ENCODE measurements at regions not wholly inside any gene's neighbourhood (a gene's known extent, or its start where the extent isn't known, plus 50 kb on each side); places are given as distances from the start of the nearest gene placed in this dataset.
A peak's percentile ranks its signal among the peaks of the same experiment; 100 is the strongest.

DNA sequence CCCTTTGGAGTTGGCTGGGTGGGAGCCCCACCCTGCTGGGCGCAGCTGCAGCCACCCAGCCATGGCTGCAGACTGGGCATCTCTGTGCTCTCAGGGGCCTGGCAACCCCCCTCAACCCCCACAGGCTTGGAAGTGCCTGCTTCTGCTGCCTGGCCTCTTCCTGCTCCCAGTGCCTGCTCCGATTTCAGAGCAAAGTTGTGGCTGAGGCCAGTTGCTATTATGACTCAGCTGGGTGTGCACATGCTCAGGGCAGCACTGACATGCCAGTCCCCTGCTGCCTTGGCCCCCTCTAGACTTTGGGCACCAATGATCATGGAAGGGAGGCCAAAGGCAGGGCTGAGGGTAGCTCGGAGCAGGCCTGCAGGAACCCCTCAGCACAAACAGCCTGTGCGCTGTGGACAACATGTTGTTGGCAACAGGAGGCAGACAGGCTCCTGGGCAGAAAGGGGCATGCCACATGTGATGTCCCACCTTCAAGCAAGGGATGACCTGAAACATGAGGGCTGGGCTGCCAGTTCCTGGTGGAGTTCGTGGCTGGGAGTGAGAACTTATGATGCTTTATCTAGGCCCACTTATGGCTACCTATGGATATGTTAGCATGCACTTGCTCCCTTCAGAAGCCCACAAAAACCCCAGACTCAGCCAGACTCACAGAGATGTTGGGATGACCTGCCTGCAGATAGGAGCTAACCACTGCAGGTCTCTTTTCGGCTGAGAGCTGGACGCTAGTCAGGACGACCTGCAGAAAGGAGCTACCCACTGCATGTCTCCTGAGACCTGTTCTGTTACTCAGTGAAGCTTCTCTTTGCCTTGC, 96.4 kb upstream of the AMOTL1 start:
- no peak for DNase-seq

DNA sequence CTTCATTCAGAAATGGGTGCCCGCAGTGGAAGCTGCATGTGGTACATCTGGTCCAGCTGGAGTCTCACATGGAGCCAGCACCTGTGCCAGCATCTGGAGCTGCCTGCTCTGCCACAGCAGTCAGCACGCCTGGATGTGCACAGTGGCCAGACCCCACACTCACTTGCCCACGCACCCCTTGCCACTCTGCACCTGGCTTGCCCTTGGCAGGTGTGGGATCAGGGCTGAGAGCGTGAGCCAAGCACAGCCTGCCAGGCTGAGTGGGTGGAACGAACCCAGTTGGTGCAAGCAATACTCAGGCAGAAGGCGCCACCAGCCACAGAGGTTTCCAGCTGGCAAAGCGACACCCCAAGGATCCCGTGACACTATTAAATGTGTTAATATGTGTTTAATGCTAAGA, 95.5 kb upstream of the AMOTL1 start:
- DNase-seq, result no peak

DNA sequence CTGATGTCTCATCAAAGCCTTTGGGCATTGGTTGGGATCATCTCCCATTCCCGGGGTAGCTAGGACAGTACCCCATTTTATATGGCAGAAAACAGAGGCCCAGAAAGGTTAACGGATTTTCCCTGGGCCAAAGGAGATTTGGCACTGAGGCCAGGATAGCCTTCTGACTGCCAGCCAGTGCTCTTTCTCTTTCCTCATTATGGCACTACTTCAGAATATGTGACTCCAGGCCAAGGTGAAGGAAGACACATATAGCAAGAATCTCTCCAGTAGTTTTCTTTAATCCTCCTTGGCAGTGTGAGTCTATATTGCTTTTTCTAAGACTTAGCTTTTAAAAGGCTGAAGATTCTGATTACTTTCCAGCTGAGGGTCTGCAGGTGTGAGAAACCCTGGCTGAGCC, 94.8 kb upstream of the AMOTL1 start:
- no peak for DNase-seq

DNA sequence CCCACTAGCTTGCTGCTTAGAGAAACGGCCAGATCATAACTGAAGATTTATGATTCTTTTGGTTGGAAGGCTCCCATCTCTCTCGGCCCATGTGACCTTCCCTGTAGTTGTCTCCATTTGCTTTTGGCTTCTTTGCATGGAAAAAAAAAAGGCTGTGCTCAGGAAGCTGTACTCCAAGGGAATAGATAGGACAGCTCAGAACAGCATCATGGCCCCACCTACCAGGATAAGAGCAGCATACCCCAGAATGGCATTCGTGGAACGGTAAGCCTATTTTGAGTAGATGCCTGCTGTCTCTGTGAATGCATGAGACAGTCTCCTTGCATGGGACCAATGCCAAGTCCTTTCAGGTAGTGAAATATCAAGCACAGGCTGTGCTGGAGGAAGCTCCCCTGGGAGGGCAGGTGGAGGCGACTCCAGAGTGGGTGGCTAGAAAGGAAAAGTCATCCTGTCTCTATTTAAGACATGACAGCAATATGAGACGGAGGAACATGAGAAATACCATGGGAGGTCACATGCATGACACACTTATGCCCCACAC, 94.1 kb upstream of the AMOTL1 start:
- DNase-seq, result peak; percentile 85

DNA sequence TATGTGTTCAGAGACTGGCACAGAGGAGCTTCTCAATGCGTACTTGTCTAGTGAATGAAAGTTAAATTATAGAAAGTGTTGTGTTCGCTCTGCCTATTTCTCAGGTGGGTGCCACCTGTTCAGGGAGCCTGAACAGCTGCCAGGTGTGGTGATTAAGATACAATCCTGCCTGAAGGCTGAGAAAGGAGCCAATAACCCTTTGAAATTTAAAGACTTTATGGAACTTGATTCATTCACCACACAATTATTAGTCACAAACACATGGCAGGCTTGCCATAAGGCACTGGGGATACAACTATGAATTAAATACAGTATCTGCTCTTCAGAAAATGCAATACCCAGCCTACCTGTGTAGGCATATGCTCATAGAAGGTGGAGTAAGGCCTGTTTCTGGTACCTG, 92.9 kb upstream of the AMOTL1 start:
- DNase-seq, result peak; percentile 68

DNA sequence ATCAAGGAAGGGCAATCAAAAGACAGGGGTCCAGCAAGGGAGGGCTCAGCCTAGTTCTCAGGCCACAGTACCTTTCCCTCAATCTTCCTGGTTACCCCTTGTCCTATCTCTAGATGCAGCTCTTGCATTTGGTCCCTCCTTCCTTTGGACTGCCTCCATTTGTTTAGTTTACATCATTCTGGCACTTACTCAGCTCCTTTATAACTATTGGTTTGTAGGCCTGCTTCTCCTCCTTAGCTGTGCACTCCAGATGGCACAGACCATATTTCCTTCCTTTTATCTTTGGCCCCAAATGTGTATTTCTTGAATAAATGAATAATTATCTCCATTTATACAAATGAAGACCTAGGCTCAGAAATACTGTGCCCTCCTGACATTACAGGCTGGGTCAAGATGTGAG, 92.3 kb upstream of the AMOTL1 start:
- DNase-seq, result no peak

DNA sequence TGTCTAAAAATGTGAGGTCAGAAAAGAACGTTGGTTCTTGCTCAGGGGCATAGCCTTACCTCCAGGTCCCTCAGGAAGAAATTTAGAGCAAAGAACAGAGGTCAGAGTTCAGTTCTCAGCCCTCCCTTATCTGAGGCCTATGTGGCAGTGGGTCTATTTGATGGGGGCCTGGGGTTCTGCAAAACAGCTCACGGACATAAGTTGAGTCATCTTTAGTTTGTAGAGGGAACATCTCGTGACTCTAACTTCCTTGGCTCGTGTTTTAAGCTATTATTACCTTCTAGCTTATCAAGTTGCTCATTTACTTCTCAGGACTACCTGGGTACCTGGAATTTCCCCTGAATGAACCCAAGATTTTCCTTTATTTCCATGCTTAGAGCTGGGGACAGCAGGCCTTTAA, 91.3 kb upstream of the AMOTL1 start:
- no peak for DNase-seq

DNA sequence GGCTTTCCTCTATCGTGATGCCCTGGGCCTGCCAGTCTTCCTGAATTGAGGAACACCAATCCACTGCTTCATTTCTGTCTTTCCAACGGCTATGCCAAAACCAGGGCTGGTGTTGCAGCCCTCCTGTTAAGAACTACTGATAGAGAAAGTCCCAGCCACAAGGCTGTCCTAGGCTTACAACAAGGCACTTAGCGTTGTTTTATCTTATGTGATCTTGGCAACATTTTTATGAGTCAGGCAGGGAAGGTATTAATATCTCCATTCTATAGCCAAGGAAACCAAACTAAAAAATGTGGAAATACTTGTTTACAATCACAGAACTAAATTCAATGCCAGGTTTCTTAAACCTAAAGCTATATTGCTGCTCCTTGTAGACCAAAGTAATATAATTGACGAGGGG, 89.9 kb upstream of the AMOTL1 start:
- no peak for DNase-seq

DNA sequence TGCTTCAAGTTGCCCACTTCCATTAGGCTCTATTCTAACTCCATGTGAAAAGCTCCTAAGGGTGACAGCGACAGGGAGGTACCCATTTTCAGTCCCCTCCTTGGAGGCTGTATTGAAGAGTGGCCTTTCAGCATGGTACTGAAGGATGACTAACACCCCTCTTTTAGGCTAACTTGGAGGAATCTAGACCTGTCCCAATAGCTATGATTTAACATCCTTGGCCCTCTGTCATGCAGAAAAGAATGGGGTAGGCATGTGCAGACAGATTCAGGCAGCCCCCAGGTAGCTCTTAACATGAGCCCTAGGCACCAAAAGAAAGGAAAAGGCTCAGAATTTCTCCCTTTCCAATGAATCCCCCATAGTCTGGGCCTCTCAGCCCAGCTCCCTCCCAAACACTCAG, 89.3 kb upstream of the AMOTL1 start:
- DNase-seq, result no peak

DNA sequence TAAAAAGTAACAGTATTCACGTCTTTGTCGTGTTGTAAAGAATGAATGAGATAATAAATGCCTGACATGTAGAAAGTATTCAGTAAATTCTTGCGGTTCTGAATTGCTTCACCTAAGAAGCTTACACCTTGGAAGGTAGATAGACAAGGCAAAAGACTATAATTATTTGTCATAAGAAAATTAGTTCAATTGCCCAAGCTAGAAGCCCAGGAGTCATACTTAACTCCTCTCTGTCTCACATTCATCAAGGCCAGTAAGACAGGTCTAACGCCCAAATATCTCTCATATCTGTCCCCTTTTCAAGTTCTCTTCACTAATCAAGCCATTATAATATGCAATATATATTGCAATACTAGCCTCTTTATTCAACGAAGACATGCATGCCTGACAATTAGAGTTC, 87.7 kb upstream of the AMOTL1 start:
- DNase-seq, result no peak

DNA sequence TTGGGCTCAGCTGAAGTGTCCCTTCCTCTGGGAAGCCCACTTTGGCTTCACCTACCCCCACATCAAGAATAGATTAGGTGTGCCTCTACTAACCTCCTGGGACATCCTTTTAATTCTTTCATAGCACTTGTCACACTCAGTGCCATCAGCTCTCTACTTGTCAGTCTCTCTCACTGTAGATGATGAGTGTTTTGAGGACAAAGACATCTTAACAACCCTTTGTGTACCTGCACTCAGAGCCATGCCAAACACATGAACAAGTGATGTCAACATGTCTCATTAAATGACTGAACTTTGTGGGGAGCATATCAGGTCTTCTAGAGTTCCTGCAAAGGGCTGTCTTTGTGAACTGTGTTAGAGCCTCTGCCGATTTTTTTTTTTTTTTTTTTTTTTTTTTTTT, 87.0 kb upstream of the AMOTL1 start:
- DNase-seq, result no peak

DNA sequence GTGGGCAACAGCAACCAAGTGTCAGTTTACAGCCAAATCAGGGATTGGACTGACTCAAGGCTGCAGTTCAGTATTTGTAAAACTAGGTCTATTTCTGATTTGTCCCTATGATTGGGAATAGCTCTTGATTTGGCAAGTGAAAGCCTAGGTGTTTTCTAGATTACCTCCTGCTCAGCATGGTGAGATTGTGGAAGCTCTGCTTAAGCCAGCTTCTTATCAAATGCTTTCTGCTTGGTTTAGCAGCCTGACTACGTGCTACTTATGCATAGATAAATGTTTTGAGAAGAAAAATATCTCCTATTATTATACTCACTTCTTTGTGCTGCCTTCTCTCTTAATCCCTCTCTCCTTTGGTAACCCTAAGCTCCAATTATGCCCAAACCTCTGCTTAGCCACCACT, 86.3 kb upstream of the AMOTL1 start:
- DNase-seq, result no peak

DNA sequence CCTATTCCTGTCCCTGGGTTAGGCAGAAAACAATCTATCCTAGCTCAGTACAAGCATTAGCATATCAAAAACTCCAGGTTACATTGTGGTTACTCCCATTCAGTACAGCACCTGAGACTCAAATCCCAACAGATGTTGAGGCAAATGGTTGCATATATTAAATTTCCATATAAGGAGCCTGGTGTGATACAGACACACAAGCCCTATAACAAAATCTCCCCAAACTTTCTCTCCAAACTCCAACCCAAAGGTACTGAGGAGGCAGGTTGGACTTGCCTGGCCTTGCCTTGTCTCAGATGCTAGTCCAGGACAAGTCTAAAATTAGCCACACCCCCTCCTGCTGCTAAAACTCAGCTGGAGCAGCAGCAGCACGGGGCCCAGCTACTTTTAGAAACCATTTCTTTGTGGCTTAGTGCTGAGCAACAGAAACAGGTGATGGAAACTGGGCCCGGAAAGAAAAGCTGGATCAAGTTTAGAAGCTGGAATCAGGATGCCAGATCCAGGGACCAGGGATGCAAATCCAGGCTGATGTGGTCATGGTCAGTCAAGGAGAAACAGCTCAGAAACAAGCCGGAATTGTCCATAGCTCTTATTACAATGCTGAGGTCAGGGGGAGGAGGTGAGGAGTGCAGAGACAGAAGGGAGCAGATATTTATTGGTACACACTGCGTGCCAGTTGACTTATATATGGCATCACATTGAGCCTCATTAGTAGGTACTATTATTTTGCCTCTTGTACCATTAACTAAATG, 73.7 kb upstream of the AMOTL1 start:
- no peak for DNase-seq

DNA sequence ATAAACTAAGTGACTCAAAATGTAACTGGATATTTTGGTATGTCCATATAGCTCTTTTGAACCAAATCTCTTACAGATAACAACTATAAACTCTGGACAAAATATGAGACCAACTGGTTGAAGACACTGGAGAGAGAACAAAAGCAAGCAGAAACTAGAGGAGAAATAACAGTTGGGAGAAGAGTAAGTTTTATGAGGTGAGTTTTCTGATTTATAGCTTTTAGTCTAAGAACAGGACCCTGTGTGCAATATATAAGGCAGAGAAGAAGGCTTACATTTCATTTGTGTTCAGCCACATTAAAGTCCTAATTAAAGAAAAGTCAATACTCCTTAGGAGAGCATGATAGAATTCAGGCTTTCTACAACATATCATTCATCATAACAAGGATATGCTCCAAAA, 71.0 kb upstream of the AMOTL1 start:
- DNase-seq, result no peak

DNA sequence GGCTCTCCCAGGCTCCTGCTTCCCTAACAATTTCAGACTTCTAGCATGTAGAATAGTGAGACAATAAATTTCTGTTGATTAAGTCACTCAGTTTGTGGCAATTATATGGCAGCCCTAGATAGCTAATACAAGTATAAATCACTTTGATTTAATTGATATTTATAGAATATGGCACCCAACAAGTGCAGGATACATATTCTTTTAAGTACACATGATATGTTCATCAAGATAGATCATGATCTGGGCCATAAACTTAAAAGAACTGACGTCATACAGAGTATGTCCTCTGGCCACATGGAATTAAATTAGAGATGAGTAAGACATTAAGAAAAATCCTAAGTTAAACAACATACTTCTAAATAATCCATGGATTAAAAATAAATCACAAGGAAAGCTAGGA, 67.5 kb upstream of the AMOTL1 start:
- DNase-seq, result no peak

DNA sequence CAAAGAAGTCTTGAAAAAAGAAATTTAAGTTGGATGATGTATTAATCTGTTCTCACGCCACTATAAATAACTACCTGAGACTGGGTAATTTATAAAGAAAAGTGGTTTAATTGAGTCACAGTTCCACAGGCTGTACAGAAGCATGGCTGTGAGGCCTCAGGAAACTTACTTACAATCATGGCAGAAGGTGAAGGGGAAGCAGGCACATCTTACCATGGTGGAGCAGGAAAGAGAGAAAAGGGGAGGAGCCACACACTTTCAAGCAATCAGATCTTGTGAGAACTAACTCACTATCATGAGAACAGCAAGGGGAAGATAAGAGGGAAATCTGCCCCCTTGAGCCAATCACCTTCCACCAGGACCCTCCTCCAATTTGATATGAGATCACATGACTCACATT, 65.7 kb upstream of the AMOTL1 start:
- no peak for DNase-seq

DNA sequence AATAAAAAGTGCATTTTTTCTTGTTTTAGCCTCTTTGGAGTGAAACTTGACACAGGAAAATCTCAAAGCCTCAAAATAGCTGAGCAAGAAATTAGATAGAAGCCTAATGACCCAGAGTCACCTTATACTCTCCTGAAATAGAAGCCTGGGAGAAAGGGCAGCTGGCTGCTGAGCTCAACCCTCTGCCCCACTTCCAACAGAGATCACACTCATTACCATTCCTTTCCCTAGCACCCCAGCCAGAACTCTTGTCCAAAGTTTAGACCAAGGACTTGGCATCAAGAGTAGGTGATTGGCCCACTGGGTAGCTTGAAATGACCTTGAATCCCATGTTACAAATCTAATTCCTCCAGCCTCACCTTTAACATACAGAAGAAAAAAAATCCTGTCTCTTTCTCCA, 62.7 kb upstream of the AMOTL1 start:
- no peak for DNase-seq

DNA sequence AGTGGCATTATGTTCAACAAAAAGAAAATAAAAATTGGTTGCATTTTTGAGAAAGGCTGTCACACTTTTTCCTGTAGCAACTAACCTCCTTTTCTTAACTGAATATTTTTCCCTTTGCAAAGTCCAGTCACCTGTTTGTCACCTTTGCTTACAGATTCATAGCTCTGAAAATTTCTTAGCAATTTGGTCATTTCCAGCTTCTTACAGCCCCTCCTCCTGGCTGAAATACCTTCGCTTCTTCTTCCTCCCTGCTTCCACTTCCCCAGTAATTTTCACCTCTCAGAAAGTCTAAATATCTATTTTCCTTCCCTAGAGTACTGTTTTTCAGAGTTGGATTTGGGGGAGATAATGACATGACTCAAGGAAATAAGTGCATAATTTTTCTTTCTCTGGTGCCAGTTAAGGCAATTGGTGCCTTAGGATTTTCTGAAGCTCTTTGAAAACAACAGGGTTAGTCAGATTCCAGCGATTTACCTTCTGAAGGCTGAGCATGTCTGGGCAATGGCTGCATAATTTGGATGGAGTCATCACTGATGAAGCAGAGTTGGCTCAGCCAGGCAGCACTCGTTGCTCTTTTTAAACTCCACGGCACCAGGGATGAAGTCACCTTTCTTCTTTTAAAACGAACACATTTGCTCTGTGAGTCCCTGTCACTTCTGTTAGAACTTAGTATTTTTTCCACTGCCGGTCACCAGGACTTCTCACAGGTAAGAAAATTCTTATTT, 62.1 kb upstream of the AMOTL1 start:
- peak; percentile 25 for DNase-seq

DNA sequence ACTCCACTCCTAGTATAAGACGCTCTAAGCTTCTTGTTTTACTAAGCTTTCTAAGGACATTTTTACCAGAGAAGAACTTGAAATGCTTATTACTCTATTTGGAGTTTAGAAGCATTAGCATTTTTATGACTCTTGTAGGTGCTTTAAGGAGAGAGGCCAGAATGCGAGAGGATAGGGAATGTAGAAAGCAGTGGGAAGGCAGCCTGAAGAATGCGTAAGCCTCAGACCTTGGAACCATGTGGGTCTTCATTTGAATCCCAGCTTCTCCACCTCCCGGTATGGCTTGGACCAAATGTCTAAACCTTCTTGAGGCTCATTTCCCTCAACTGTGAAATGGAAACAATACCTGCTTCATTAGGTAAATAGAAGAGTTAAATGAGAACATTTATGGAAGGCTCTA, 60.0 kb upstream of the AMOTL1 start:
- DNase-seq, result no peak

DNA sequence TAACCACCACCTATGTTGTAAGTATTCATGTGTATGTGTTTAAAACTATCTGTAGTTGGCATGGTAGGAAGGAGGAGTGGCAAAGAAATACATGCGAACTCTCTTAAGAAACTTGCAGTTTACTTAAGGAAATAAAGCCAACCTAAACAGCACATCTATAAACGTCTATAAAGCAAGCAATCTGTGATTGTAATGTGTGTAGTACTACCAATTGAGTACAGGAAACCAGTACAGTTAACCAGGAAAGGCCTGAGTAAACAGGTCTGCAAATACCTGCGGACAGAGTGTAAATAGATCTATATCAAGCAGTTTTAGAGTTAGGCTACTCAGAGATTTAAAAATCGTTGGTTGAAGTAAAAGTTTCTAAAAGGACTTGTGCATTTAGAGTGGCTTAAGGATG, 59.5 kb upstream of the AMOTL1 start:
- DNase-seq, result no peak

DNA sequence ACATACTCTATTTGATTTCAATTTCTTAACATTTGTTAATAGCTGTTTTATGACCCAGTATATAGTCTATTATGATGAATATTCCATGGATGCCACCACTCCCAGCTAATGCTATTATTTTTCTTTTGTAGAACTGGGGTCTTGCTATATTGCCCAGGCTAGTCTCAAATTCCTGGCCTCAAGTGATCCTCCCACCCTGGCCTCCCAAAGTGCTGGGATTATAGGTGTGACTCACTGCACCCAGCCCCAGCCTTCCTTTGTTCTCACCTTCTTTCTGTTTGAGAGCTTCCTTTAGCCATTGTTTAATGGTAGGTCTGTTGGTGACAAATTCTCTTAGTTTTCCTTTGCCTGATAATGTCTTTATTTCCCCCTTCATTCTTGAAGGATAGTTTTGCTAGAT, 52.9 kb upstream of the AMOTL1 start:
- DNase-seq, result no peak

DNA sequence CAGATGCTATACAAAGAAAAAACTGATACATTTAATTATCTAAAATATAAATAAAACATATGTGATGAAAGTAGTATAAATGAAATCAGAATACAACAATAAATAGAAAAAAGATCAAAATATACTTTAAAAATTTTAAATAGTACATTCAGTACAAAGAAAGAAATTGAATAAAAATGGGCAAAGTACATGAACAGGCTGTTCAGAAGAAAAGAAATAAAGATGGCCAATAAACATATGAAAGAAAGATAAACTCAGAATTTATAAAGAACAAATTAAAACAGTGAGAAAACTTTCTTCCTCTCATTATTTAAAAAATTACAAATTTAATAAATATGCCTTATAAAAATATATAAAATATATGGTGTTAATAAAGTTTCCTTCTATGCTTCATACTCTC, 50.5 kb upstream of the AMOTL1 start:
- DNase-seq, result no peak

Data from NCI-H1436 treated with DMSO at 0.1 percent for 48 hours (cell line).